Fibroblast of mammary gland (primary cell): ENCODE measurements at regions not wholly inside any gene's neighbourhood (a gene's known extent, or its start where the extent isn't known, plus 50 kb on each side); places are given as distances from the start of the nearest gene placed in this dataset.

Source experiments
- DNase-seq: peaks from one replicate; pipeline ENCODE4 v3.0.0-alpha.2; 2010; ENCODE audit warnings: low read depth
- H3K4me3 ChIP-seq: 2 replicates; pipeline ENCODE4 v1.5.1; 2011; ENCODE audit warnings: low read depth, mild to moderate bottlenecking, low read length, moderate library complexity; ENCODE audit not compliant: control insufficient read depth
- CTCF ChIP-seq: conservative IDR thresholded peaks from 2 replicates; pipeline ENCODE4 v1.5.1; 2011; ENCODE audit warnings: low read depth, low read length, inconsistent platforms; ENCODE audit not compliant: control insufficient read depth, insufficient read depth

GRCh38 chr2:12251749-12252148 lies 465.0 kb upstream of the TRIB2 start:
- TF ChIP-seq CTCF = no peak
- DNase-seq = no peak
- H3K4me3 ChIP-seq = no peak overlapping the region

DNA sequence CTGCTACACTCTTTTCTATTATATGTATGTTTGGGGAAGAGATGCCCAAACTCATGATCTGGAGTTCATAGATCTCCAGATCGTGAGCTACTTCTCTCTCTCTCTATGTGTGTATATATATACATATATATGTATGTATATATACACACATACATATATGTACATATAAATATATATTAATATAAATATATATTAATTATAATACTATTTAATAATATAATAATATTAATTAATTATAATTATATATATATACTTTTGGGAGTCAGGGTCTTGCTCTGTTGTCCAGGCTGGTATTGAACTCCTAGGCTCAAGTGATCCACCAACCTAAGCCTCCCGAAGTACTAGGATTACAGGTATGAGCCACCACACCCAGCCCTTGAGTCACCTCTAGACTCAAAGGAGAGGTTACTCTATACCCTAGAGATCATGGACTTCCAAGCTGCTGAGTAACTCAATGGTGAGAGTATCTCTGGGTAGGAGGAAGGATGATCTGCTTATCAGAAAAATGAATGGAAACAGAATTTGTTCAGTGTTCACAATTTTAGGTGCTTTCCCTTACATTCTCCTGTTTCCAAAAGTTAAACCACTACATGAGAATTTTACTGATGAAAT lies 463.5 kb upstream of the TRIB2 start:
- no peak for TF ChIP-seq CTCF
- H3K4me3 ChIP-seq = no peak overlapping the region
- no peak for DNase-seq

DNA sequence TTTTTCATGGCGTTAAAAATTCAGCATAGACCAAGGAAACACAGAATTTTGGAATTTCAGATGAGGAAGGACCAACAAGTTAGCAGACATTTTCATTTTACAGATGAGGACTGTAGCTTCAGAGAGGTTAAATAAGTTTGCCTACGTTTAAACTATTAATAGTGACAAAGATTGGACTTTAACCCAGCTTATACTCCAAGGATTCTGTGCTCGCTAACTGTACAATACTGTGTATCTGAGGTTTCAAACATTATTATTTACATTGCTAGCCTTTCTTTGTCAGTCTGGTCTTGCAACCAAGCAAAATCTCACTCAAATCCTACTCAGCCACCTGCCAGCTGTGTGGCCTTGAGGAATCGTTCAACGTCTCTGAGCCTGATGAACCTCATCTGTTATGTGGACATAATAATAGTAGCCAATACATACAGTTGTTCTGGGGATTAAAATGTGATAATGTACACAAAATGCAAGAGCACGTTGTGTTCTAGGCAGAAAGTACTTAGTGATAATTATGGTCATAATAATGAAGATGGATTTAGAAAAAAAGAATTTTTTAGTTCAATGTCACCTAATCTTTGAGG lies 462.4 kb upstream of the TRIB2 start:
- no peak for DNase-seq
- TF ChIP-seq CTCF = no peak
- no peak overlapping the region for H3K4me3 ChIP-seq

DNA sequence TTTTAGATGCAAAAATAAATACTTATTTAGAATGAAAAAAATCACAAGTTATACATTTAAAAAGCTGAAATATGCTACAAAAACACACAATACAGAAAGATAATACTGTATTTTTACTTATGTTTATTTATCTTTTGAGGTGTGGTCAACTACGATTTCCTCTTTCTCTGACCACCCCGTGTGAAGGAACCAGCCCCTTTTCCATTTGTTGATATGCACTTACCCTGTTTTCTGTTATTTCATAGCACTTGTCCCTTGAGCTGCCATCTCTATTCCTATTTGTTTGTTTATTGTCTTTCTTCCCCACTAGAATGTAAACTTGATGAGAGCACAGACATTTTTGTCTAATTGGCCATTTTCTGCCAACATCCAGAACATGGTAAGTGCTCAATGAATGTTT lies 460.5 kb upstream of the TRIB2 start:
- no peak for DNase-seq
- no peak for TF ChIP-seq CTCF

DNA sequence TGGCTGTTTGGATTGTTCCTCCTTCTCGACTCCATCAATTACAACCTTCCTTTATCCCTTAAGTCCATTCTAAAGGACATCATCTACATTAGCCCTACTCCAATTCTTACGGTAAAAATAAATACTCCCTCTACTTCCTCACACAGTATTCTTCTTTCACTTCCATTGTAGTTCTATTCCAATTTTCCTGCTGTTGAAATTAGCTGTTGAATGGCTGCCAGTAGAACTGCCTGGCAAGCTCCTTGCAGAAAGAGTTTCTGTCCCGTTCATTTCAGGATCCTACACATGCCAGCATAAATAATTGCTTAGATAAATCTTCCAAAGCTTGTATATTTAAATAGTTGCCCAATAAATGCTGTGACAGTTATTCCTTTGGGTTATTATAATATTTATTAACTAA lies 459.3 kb upstream of the TRIB2 start:
- H3K4me3 ChIP-seq = no peak overlapping the region
- DNase-seq = no peak
- TF ChIP-seq CTCF = no peak

More for the DNA sequence above, 460.5 kb upstream of the TRIB2 start:
- H3K4me3 ChIP-seq = no peak overlapping the region

DNA sequence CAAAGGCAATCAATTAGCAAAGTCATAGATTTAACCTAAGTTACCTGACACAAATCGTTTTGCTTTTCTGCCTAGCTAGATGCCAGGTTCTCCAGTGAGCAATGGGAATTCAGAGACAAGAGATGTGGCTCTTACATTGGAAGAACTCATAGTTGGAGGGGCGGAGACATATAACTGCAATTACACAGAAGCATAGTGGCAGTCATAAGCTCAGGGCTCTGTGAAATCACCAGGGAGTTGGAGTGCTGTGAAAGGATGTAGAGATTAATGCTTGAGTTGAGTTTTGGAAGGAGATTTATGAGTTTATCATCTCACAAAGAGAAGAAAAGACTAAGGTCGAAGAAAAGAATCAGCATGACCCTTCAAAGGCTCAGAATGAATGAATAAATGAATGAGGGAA lies 457.2 kb upstream of the TRIB2 start:
- DNase-seq = no peak
- no peak for TF ChIP-seq CTCF
- no peak overlapping the region for H3K4me3 ChIP-seq

DNA sequence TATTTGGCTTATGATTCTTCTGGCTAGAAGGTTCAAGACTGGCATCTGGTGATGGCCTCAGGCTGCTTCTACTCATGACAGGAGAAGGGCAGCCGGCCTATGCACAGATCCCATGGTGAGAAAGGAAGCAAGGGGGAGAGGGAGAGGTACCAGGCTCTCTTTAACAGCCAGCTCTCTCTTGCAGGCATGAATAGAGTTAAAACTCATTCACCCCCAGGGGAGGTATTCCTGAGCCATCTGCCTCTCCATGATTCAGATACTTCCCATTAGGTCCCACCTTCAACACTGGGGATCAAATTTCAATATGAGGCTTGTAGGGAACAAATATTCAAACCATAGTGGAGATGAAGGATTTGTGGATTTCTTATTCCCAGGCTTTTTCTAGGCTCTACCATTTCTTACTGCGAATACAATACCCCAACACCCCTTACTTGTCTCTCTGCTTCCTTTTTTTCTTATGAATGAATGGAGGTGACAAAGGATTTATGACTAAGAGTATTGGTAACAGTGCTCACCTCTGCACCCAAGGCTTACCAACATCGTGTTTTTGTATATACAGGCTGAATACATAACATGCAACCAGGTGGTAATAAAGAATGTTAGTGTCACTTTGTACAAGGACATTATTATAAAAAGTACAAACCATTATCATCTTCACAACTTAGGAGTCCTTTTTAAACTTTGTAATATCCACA lies 454.6 kb upstream of the TRIB2 start:
- no peak for TF ChIP-seq CTCF
- peak; percentile 60 for DNase-seq
- H3K4me3 ChIP-seq = no peak overlapping the region
